ENCODE measurements at regions not wholly inside any gene's neighbourhood (a gene's known extent, or its start where the extent isn't known, plus 50 kb on each side); places are given as distances from the start of the nearest gene placed in this dataset.
"Not testable (repeated sequence)": the region's sequence is repeated elsewhere in the genome, so short reads cannot be mapped to it uniquely, and the experiment has no call there.

DNA sequence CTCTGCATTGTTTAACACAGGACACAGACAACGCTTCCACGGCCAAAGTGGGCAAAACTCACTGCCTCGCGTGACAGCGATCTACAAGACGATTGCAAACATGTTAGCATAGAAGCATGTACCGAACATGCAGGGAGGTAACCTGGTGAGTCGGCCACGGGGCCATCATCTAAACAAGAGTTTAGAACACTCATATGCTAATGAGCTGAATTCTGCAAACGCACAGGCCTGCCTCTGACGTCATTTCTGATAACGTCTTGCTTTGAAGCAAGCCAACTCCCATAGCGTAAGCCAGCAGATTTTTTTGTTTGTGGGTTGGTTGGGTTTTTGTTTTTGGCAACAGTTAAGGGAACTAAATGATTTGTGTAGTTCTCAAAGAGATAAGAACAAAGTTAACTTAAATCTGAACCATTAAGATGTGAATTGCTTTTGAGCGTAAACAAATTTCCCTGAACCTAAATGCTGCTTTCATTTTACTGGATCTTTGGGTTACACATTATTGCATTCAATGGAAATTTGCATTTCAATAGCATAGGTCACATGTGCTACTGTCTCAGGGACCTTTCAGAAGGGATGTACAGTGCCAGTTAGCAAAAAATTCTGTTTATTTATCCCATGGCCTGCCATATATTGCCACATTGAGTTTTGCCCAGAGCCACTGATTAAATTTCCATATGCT lies 184.5 kb upstream of the PDE10A start:
- no peak for DNase-seq (ENCODE audit: low read depth, low spot score)

DNA sequence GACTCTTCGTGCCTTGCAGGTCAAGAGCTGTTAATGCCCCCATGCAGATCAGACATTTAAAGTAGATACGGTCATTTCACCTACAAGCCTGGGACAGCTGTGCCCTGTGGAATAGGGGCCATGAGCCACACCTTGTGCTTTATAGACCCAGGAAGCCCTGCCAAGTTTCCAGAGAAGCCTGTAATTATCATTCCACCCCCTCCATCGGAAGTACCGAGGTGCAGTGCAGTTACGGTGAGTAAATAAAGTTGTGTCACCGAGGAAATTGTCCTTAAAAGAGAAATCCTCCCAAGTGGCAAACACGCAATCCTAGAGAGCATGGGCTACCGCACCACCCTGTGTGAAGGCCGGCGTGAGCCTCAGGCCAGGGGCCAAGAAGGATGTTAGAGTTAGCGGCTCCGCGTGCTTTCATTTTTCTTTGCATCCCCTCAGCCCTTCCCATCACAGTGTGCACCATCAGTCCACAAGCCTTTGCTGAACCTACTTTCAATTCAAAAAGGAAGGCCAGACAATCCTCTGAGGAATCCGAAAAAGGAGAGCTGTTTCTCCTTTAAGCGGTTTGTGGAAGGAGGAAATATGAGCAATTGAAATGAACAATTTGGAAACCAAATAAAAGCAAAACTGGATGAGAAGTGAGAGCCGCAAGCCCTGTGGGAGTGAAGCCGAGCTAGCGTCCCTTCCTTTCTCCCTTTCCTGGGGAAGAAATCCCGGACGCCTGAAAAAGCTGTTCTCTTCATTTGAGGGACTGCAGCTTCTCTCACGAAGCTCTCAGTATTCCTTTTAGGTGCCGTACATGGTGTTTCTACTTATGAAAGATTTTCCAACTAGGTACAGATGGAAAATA lies 183.3 kb upstream of the PDE10A start:
- DNase-seq (ENCODE audit: low read depth, low spot score) = no peak

DNA sequence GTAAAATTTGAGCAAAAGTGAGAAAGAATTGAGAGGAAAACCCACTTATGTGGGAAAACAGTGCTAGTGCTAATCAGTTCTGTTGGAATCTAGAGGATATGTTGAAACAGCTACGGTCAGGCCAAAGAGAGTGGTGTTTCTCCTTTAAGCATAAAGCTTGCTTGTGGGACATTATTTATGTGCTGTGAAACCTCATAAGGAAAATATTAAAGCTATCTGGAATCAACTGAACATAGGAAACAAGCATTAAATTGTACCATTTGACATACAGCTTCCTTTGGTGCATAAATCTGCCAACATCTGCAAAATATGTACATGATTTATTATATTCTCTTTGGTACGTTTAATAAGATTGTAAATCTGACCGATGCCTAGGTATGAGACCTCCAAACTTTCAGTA lies 182.5 kb upstream of the PDE10A start:
- no peak for DNase-seq (ENCODE audit: low read depth, low spot score)

GRCh38 chr6:165844801-165845364 lies 181.8 kb upstream of the PDE10A start:
- no peak for DNase-seq (ENCODE audit: low read depth, low spot score)

DNA sequence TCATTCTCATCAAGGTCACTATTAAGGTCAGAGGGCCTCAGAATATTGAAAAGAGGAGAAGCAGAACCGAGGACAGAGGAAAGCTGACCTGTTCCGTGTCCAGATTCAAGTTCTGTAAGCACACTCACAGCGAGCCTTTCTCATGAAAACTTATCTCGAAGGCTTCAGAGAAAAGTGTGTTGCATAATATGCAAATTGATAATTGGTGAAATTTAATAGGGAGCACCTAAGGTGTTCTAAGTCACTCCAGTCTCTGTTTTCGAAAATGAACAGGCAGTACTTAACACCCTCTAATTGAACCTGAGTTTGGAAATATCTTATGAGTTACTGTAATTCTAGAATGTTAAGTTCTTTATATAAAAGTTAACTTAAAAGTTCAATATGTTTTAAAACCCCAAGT lies 181.2 kb upstream of the PDE10A start:
- no peak for DNase-seq (ENCODE audit: low read depth, low spot score)

GRCh38 chr6:165843568-165844113 lies 180.6 kb upstream of the PDE10A start:
- DNase-seq (ENCODE audit: low read depth, low spot score) = no peak

GRCh38 chr6:165843121-165843520 lies 180.1 kb upstream of the PDE10A start:
- DNase-seq (ENCODE audit: low read depth, low spot score) = no peak

GRCh38 chr6:165842281-165842936 lies 179.4 kb upstream of the PDE10A start:
- no peak for DNase-seq (ENCODE audit: low read depth, low spot score)

- DNase-seq (ENCODE audit: low read depth, low spot score) = no peak
Observed at GRCh38 chr6:165841153-165841558, 178.1 kb upstream of the PDE10A start.

DNA sequence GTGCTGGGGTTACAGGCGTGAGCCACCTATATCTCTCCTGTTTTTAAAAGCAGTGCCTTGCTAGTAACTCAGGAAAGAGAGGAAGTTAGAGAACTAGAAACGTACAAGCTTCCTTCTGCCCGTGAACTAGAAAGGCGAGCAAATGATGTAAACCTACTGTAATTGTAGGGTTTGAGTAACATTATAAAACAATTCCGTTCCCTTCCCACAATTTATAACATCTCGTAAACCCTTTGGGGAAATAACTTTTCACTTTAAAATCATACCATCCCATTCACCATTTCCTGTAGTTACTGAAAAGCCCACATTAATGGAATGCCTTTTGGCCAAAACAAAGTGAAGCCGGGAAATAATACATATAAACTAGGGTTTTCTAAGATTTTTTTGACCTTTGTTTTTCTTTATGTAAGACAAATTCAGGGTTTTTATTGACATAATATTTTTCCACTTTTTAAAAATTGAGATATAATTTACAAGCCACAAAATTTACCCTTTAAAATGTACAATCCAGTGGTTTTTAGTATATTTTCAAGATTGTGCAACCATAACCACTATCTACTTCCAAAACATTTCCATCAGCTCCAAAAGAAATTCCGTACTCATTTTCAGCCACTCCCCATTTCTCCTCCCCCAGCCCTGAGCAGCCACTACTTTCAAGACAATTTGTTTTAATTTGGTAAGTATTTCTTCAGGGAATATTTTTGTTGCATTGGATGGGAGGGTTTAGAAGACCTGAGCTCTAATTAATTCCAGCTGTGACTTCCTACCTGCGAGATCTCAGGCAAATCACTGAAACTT lies 175.1 kb upstream of the PDE10A start:
- DNase-seq (ENCODE audit: low read depth, low spot score) = no peak

DNA sequence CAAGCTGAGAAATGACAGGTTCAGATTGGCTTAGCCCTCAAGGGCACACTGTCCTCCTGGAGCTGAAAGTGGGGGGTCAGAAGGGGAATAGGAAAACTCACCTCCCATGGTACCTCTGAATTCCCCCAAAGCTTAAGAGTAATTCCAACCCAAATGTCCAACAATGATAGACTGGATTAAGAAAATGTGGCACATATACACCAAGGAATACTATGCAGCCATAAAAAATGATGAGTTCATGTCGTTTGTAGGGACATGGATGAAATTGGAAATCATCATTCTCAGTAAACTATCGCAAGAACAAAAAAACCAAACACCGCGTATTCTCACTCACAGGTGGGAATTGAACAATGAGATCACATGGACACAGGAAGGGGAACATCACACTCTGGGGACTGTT lies 173.6 kb upstream of the PDE10A start:
- DNase-seq (ENCODE audit: low read depth, low spot score) = not testable (repeated sequence)

GRCh38 chr6:165835410-165835851 lies 172.4 kb upstream of the PDE10A start:
- no peak for DNase-seq (ENCODE audit: low read depth, low spot score)

DNA sequence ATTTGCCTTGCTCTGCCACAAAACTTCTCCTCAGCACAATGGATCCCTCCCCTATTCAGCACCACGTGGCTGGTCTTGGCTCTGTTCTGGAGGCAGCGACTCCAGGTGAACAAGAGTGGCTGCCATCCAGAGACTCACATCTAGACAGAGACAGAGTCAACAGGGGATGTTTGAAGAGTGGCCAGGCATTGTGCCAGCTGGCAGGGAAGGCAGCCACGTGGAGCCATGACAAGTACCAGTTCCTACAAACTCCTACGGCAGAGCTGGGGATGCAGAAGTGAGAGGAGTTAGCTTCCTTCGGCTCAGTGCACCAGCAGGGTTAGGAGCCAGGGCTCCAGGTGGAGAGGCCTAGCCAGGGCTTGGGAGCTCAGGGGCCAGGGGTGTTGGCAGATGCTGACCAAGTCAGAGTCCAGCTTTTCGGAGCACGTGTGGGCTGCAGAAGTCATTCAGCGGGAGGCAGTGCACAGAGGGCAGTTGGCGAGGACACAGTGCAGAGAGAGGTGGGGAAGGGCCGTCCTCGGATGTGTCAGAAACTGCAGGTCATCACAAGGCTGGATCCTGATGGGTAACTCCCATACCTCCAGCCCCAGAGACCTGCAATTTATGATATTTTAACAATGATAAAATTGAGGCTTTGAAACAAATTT lies 171.7 kb upstream of the PDE10A start:
- DNase-seq (ENCODE audit: low read depth, low spot score) = no peak

DNA sequence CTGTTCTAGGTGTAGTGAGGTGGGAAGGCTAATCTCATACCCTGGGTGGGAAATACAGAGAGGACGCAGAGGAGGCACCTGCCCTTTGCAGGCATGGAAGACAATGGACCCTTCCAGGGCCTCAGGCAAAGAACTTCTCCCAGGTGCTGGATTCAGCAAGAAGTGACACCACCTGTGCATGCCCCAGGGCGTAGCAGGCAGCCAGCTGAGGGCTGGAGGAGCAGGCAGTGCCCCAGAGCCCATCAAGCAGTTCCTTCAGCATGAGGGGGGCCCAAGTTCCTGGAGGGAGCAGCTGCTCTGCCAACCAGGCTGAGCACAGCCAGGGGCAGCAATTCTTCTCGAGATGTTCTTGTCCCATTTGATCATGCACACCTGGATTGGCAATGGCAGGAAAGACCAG lies 170.3 kb upstream of the PDE10A start:
- no peak for DNase-seq (ENCODE audit: low read depth, low spot score)

- no peak for DNase-seq (ENCODE audit: low read depth, low spot score)
Observed at GRCh38 chr6:165831812-165832510, 168.9 kb upstream of the PDE10A start.

DNA sequence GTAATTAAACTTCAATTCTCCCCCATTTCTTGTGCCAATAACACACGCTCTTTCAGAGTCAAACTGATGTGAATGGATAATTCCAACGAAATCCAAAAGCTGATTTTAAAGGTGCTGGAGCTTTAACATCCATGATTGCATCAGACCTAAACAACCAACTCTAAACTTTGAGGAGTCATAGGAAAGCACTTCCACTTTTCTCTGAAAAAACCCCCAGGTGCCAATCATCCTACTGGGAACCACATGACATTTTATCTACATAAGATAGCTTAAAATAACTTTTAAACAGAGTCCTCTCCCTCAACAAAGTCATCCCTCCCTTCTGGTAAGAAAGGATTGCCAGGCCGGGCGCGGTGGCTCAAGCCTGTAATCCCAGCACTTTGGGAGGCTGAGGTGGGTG lies 167.7 kb upstream of the PDE10A start:
- DNase-seq (ENCODE audit: low read depth, low spot score) = no peak

DNA sequence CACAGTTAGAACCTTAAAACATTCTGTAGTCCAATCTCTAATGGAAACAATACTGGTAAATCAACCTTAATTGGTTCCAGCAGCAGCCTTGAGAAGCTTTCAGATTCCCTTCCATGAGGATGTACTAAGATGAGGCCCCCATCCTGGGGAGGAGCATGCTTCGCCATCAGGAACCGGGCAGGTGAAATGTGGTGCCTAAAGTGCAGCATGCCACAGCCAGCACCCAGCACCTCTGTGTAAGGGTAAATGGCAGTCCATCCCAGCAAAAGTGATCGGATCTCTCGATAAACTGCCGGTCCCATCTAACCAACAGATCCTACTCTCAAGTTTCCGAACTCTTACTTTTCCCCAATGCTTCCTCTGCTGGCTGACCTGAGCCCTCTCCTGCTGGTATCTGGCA lies 166.3 kb upstream of the PDE10A start:
- DNase-seq (ENCODE audit: low read depth, low spot score) = no peak

- no peak for DNase-seq (ENCODE audit: low read depth, low spot score)
Observed at GRCh38 chr6:165827190-165827518, 164.1 kb upstream of the PDE10A start.

DNA sequence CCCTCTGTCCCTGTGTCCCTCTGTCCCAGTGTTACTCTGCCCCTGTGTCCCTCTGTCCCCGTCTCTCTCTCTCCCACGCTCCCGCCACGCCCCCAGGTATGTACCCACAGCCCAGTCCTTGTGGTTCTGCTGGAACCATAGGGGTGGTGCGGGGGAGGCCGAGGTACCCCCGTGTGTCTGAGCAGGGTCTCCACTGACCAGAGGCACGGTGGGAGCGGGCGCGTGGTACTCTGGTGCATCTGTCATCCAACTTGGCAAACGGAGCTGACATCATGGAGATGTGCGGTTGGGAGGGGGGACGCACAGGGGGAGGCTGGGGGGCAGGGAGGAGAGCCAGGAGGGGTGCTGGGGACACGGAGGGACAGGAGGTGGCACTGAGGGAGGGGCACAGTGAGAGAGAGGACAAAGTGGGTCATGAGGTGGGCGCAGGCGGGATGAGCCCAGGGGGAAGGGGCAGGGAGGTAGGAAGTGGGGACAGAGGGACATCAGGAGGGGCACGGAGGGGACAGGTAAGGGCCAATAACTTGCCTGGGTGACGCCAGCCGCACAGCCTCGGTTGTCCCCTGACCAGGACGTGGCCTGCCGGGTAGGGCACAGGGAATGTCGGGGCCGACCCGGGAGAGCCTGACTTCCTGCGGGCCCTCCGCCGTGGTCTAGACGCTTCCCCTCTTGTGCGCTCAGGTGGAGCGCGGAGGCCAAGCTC lies 163.6 kb upstream of the PDE10A start:
- DNase-seq (ENCODE audit: low read depth, low spot score) = no peak

Data from smooth muscle cell of the brain vasculature (primary cell).